HG03354 (cell line): ENCODE measurements at regions not wholly inside any gene's neighbourhood (a gene's known extent, or its start where the extent isn't known, plus 50 kb on each side); places are given as distances from the start of the nearest gene placed in this dataset.
"Not testable (repeated sequence)": the region's sequence is repeated elsewhere in the genome, so short reads cannot be mapped to it uniquely, and the experiment has no call there.

ENCODE experiments used
- ATAC-seq: cut with Tn5 transposase; IDR thresholded peaks from one replicate; pipeline ENCODE4 v1.9.1; 2021; ENCODE audit warnings: mild to moderate bottlenecking; ENCODE audit not compliant: unreplicated experiment, poor library complexity, severe bottlenecking

DNA sequence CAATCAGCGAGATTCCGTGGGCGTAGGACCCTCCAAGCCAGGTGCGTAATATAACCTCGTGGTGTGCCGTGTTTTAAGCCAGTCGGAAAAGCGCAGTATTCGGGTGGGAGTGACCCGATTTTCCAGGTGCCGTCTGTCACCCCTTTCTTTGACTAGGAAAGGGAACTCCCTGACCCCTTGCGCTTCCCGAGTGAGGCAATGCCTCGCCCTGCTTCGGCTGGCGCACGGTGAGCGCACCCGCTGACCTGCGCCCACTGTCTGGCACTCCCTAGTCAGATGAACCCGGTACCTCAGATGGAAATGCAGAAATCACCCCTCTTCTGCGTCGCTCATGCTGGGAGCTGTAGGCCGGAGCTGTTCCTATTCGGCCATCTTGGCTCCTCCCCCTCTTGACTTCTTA, 352.6 kb upstream of the GHITM start:
- not testable (repeated sequence) for ATAC-seq

DNA sequence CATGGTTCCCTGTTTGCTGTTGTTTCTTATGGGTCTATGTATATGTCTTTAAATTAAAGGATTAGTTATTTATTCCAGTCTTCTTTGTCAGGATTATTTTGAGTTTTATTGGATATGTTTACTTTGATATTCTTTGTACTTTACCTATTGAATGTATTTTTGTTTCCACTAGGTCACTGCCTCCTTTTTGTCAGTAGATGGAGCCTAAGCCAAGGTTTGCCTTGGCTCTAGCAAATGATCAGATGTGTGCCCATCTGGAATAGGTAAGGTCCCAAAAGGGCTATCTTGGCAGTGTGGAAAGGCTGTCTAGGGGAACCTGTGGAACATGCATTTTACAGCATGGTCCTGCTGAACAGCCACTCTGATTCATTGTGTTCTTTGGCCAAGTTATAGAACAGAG, 337.3 kb upstream of the GHITM start:
- ATAC-seq = no peak

GRCh38 chr10:83806717-83807116, 332.6 kb upstream of the GHITM start:
- no peak for ATAC-seq

DNA sequence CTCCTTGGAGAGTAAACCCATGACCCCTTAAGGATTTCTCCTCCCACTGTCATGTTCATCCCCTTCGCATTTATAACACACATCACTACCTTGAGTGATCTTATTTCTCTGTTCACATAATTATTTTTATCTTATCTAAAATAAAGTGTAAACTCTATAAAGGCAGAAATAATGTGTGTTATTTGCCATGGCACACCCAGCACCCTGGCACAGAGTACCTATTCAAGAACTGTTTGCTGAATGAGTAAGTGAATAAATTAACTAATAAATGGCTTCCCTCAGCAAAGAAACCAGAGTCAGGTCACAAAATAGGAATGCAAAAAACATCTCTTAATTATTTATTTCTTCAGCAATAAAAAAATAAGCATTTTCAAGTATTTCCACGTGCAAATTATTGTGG, 330.3 kb upstream of the GHITM start:
- ATAC-seq = no peak

DNA sequence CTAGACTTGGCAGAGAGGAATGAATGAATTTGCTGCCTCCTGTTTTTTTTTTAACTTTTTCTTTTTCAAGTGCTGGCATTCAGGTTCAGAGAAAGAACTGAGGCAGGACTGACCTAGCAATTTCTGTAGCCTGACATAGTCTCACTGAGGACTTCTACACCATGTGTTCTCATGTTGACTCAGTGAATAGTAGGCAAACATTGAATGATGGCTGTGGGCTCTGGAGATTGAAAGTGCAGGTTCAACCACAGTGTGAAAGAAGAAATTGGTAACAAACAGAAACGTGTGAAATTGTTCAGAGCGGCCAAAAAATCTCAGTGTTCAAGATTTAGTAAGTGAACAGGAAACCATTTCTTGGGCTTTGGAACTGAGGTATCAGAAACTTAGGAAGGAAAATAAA, 322.4 kb upstream of the GHITM start:
- ATAC-seq = no peak

DNA sequence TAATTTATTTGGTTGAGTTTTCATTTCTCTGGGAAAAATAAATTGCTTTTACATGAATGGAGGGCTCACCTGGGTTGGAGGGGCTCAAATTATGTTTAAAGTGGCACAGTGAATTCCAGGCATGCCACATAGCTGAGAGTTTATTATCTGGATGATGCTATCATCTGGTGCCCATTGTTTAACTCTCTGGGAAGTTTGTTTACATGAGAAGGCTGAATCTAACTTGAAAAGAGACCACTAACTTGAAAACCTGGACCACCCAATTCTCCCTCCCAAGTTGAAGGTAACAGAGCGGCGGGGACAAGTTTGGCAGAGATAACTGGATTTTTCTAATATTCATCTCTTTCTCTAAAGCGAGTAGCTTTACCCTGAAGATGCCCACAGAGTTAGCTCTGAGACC, 321.5 kb upstream of the GHITM start:
- no peak for ATAC-seq

DNA sequence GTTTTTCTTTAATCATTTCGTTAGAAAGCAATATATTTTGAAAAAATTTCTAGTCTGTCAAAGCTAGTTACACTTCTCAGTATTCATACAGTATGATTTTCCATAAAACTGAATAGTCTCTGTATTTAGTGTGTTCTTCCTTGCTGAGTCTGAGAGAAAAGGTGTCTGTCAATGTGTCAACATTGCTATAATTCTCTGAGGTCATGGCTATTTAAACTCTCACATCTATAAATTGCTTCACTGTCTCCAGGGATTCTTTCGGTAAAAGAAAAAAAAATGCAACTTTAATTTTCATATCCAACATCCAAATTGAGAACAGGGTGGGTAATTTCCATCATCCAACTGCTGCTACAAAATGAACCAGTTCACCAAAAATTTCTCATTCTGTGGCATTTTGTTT, 319.7 kb upstream of the GHITM start:
- no peak for ATAC-seq

GRCh38 chr10:83820033-83820432, 319.3 kb upstream of the GHITM start:
- no peak for ATAC-seq

- ATAC-seq = no peak
These were observed 315.2 kb upstream of the GHITM start for GRCh38 chr10:83824099-83824498.

GRCh38 chr10:83834096-83834495, 305.2 kb upstream of the GHITM start:
- ATAC-seq = no peak

- ATAC-seq = no peak
These were observed 303.2 kb upstream of the GHITM start for GRCh38 chr10:83835945-83836745.

- no peak for ATAC-seq
These were observed 290.6 kb upstream of the GHITM start for GRCh38 chr10:83848677-83849076.

GRCh38 chr10:83849150-83849549, 290.2 kb upstream of the GHITM start:
- ATAC-seq = no peak

DNA sequence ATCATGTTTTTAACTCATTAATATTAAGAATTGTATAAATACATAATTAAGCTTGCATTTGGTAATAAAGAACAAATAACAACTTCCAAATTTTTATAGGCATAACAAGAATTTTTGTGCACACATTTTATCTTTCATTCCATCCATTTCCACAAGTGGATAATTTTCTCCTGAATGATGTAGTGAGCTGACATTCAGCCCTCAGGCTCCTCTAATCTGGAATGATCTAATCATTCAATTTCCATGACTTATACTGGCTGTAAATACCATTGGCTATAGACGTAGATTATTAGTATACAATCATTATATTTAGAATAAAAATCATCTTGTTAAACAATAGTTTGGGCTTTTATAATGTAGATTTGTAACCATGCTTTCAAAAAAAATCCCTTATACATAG, 287.2 kb upstream of the GHITM start:
- no peak for ATAC-seq

GRCh38 chr10:83862723-83863122, 276.6 kb upstream of the GHITM start:
- ATAC-seq = no peak

GRCh38 chr10:83863283-83863966, 275.9 kb upstream of the GHITM start:
- ATAC-seq = no peak

GRCh38 chr10:83869898-83870297, 269.4 kb upstream of the GHITM start:
- ATAC-seq = no peak

- ATAC-seq = peak; percentile 99
These were observed 267.9 kb upstream of the GHITM start for GRCh38 chr10:83871187-83872081.

DNA sequence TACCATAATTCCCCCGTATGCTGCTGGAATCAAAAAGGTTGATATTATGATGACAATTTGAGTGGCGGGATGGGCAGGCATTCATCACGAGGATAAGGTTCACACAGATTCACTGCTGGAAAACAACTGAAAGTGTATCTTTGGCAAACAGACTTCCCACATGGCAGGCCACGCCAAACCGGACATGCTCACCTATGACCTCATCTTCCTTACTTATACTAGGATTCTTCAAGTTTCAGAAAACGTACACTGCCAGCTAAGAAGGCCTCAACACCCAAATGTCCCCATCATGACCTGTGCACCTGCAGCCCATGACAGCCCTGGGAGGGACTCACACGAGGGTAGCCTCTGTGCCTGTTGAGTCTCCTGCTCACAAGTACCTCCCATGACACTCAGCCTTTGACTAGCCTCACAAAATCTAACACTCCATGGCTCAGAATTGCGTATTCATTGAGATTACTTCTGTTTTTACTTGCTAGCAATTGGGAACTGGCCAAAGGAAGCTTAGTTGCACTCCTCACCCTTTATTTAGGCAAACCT, 259.0 kb upstream of the GHITM start:
- ATAC-seq = no peak

GRCh38 chr10:83881661-83882060, 257.6 kb upstream of the GHITM start:
- ATAC-seq = no peak
